GM04504 (cell line): ENCODE measurements at regions not wholly inside any gene's neighbourhood (a gene's known extent, or its start where the extent isn't known, plus 50 kb on each side); places are given as distances from the start of the nearest gene placed in this dataset.

ENCODE experiments used
- DNase-seq: peaks from one replicate; pipeline ENCODE4 v3.0.0-alpha.2; 2012; ENCODE audit warnings: low read depth

GRCh38 chr12:67797185-67797741, 148.7 kb downstream of the DYRK2 start:
- no peak for DNase-seq

- DNase-seq, result no peak
Measured at GRCh38 chr12:67797753-67798152, 149.2 kb downstream of the DYRK2 start.

GRCh38 chr12:67798768-67799167, 150.2 kb downstream of the DYRK2 start:
- no peak for DNase-seq

GRCh38 chr12:67802731-67803130, 154.2 kb downstream of the DYRK2 start:
- no peak for DNase-seq

- no peak for DNase-seq
Measured at GRCh38 chr12:67803278-67803993, 154.9 kb downstream of the DYRK2 start.

- DNase-seq, result no peak
Measured at GRCh38 chr12:67804168-67804567, 155.6 kb downstream of the DYRK2 start.

- DNase-seq, result no peak
Measured at GRCh38 chr12:67807814-67808213, 159.3 kb downstream of the DYRK2 start.

- DNase-seq, result no peak
Measured at GRCh38 chr12:67810166-67810565, 161.6 kb downstream of the DYRK2 start.

GRCh38 chr12:67811437-67812361, 163.2 kb downstream of the DYRK2 start:
- peak; percentile 58 for DNase-seq

GRCh38 chr12:67813456-67813904, 164.9 kb downstream of the DYRK2 start:
- no peak for DNase-seq

GRCh38 chr12:67816269-67816668, 167.7 kb downstream of the DYRK2 start:
- DNase-seq, result no peak

GRCh38 chr12:67818459-67818903, 169.9 kb downstream of the DYRK2 start:
- DNase-seq, result peak; percentile 51

GRCh38 chr12:67819902-67820301, 169.3 kb upstream of the IFNG-AS1 start:
- DNase-seq, result no peak

- DNase-seq, result no peak
Measured at GRCh38 chr12:67820694-67821093, 168.6 kb upstream of the IFNG-AS1 start.

GRCh38 chr12:67822826-67823225, 166.4 kb upstream of the IFNG-AS1 start:
- no peak for DNase-seq

GRCh38 chr12:67826148-67826547, 163.1 kb upstream of the IFNG-AS1 start:
- DNase-seq, result no peak

GRCh38 chr12:67826946-67827720, 162.1 kb upstream of the IFNG-AS1 start:
- DNase-seq, result no peak

- peak; percentile 78 for DNase-seq
Measured at GRCh38 chr12:67827820-67828383, 161.3 kb upstream of the IFNG-AS1 start.

GRCh38 chr12:67829896-67830295, 159.4 kb upstream of the IFNG-AS1 start:
- DNase-seq, result no peak

GRCh38 chr12:67832155-67832554, 157.1 kb upstream of the IFNG-AS1 start:
- DNase-seq, result no peak

GRCh38 chr12:67833602-67834001, 155.6 kb upstream of the IFNG-AS1 start:
- DNase-seq, result no peak

GRCh38 chr12:67837876-67838275, 151.4 kb upstream of the IFNG-AS1 start:
- DNase-seq, result no peak
